ENCODE measurements at regions not wholly inside any gene's neighbourhood (a gene's known extent, or its start where the extent isn't known, plus 50 kb on each side); places are given as distances from the start of the nearest gene placed in this dataset.

GRCh38 chr14:89093083-89093730 is 268.8 kb downstream of the TTC8 start:
- TF ChIP-seq POLR2A (IDR thresholded peaks at IDR 0.05) (no peak), CTCF (IDR thresholded peaks at IDR 0.05) (no peak)
